GM12891 (cell line): ENCODE measurements at regions not wholly inside any gene's neighbourhood (a gene's known extent, or its start where the extent isn't known, plus 50 kb on each side); places are given as distances from the start of the nearest gene placed in this dataset.

ENCODE experiments used
- POLR2A ChIP-seq: IDR thresholded peaks from 2 replicates; pipeline ENCODE4 v1.6.1; 2011; ENCODE audit warnings: low read depth, low read length, control low read depth
- POLR2AphosphoS5 ChIP-seq: IDR thresholded peaks from 2 replicates; pipeline ENCODE4 v1.6.1; 2011; ENCODE audit warnings: low read depth, low read length, control low read depth
- TAF1 ChIP-seq: IDR thresholded peaks from 2 replicates; pipeline ENCODE4 v1.6.1; 2011; ENCODE audit warnings: low read depth, low read length, control low read depth

DNA sequence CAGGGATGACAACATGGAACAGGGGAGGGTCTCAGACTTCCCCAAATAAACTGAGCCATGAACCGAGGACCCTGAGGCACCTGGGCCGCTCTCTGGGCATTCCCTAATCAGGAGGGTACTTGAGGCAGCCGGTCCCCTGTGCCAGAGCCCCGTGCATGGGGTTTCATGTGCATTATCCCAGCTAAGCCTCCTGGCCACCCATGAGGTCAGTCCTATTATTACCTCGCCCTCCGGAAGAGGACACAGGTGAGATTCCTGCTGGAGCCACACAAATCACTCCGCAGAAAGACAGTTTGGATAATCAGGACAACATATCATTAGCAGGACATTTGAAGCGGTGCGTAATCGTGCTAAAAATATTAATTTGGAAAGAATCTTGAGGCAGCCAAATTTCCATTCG, 274.0 kb downstream of the PARN start:
- TF ChIP-seq TAF1 (no peak), POLR2A (no peak), POLR2AphosphoS5 (no peak)
